ENCODE measurements at regions not wholly inside any gene's neighbourhood (a gene's known extent, or its start where the extent isn't known, plus 50 kb on each side); places are given as distances from the start of the nearest gene placed in this dataset.

- Histone ChIP-seq H3K4me3 (ENCODE audit: insufficient read depth, low read depth, low read length) (no peak overlapping the region), H3K36me3 (ENCODE audit: insufficient read depth, low read length) (no peaks in the 10 kb centered on the region), H2AFZ (ENCODE audit: low read depth, low read length) (no peak overlapping the region), H3K79me2 (ENCODE audit: insufficient read depth, low read length) (no peaks in the 10 kb centered on the region), H3K27me3 (ENCODE audit: insufficient read depth, low read length) (no peaks in the 10 kb centered on the region), H3K27ac (ENCODE audit: low read depth, low read length) (no peak overlapping the region), H3K4me1 (ENCODE audit: insufficient read depth, low read length) (no peaks in the 10 kb centered on the region), H3K9ac (ENCODE audit: low read length) (no peak overlapping the region), H3K9me3 (ENCODE audit: insufficient read depth, low read depth, low read length) (peaks cover 6% of the 10 kb centered on the region), H3K4me2 (ENCODE audit: low read length) (no peak overlapping the region), H4K20me1 (ENCODE audit: insufficient read depth, low read length) (no peaks in the 10 kb centered on the region)
- Mint-ChIP-seq H3K27ac (ENCODE audit: unreplicated experiment) (no peak overlapping the region), H3K36me3 (ENCODE audit: low read depth, unreplicated experiment) (no peaks in the 10 kb centered on the region), H3K9me3 (ENCODE audit: unreplicated experiment) (peaks cover 2% of the 10 kb centered on the region), H3K4me1 (ENCODE audit: low read depth, unreplicated experiment) (no peaks in the 10 kb centered on the region), H3K4me3 (ENCODE audit: unreplicated experiment) (no peak overlapping the region), H3K27me3 (ENCODE audit: low read depth, unreplicated experiment) (peaks cover 2% of the 10 kb centered on the region)
- DNase-seq (ENCODE audit: low read depth) (no peak), FAIRE-seq (no peak)
- TF ChIP-seq EZH2 (IDR thresholded peaks at IDR 0.05; ENCODE audit: insufficient read depth, low read length): no peak
- no peak for TF ChIP-seq CTCF (IDR thresholded peaks at IDR 0.05; ENCODE audit: insufficient read depth, low read depth, low read length)
Observed at GRCh38 chr13:22549126-22549525, 631.7 kb upstream of the SGCG start.

- no peak overlapping the region for H3K9ac ChIP-seq (ENCODE audit: low read length)
- no peak overlapping the region for H2AFZ ChIP-seq (ENCODE audit: low read depth, low read length)
- no peaks in the 10 kb centered on the region for H3K4me1 ChIP-seq (ENCODE audit: insufficient read depth, low read length)
- H3K27me3 ChIP-seq (ENCODE audit: insufficient read depth, low read length): no peaks in the 10 kb centered on the region
- Mint-ChIP-seq H3K36me3 (ENCODE audit: low read depth, unreplicated experiment) (no peaks in the 10 kb centered on the region), H3K9me3 (ENCODE audit: unreplicated experiment) (no peaks in the 10 kb centered on the region), H3K4me1 (ENCODE audit: low read depth, unreplicated experiment) (no peaks in the 10 kb centered on the region), H3K27me3 (ENCODE audit: low read depth, unreplicated experiment) (no peaks in the 10 kb centered on the region), H3K27ac (ENCODE audit: unreplicated experiment) (no peak overlapping the region), H3K4me3 (ENCODE audit: unreplicated experiment) (no peak overlapping the region)
- no peak overlapping the region for H3K4me2 ChIP-seq (ENCODE audit: low read length)
- no peaks in the 10 kb centered on the region for H3K79me2 ChIP-seq (ENCODE audit: insufficient read depth, low read length)
- TF ChIP-seq EZH2 (IDR thresholded peaks at IDR 0.05; ENCODE audit: insufficient read depth, low read length) (no peak), CTCF (IDR thresholded peaks at IDR 0.05; ENCODE audit: insufficient read depth, low read depth, low read length) (no peak)
- no peak overlapping the region for H3K4me3 ChIP-seq (ENCODE audit: insufficient read depth, low read depth, low read length)
- no peaks in the 10 kb centered on the region for H3K9me3 ChIP-seq (ENCODE audit: insufficient read depth, low read depth, low read length)
- H3K27ac ChIP-seq (ENCODE audit: low read depth, low read length): no peak overlapping the region
- FAIRE-seq (no peak), DNase-seq (ENCODE audit: low read depth) (no peak)
- no peaks in the 10 kb centered on the region for H3K36me3 ChIP-seq (ENCODE audit: insufficient read depth, low read length)
- no peaks in the 10 kb centered on the region for H4K20me1 ChIP-seq (ENCODE audit: insufficient read depth, low read length)
Observed at GRCh38 chr13:22561581-22561980, 619.2 kb upstream of the SGCG start.

DNA sequence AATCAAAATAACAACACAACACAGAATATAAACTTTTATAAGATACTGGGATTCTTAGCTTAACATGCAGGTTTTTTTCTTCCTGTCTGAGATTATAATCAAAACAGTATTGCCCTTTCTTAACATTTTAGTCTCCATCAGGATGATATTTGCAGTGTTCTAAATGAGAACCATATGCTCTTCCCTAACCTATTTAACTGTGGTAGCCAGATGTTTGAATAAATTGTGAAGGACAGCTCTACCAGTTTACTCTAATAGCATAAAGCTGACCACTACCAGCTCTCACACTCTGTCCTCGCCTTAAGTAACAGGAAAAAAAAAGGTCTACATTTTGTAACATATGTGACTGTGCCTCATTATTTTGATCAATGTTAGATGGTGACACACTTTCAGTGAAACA, 618.7 kb upstream of the SGCG start:
- Histone ChIP-seq H3K4me1 (ENCODE audit: insufficient read depth, low read length) (no peaks in the 10 kb centered on the region), H3K4me3 (ENCODE audit: insufficient read depth, low read depth, low read length) (no peak overlapping the region), H3K27me3 (ENCODE audit: insufficient read depth, low read length) (no peaks in the 10 kb centered on the region), H3K79me2 (ENCODE audit: insufficient read depth, low read length) (no peaks in the 10 kb centered on the region), H3K4me2 (ENCODE audit: low read length) (no peak overlapping the region), H4K20me1 (ENCODE audit: insufficient read depth, low read length) (no peaks in the 10 kb centered on the region), H2AFZ (ENCODE audit: low read depth, low read length) (no peak overlapping the region), H3K9ac (ENCODE audit: low read length) (no peak overlapping the region), H3K9me3 (ENCODE audit: insufficient read depth, low read depth, low read length) (no peaks in the 10 kb centered on the region), H3K27ac (ENCODE audit: low read depth, low read length) (no peak overlapping the region), H3K36me3 (ENCODE audit: insufficient read depth, low read length) (no peaks in the 10 kb centered on the region)
- Mint-ChIP-seq H3K36me3 (ENCODE audit: low read depth, unreplicated experiment) (no peaks in the 10 kb centered on the region), H3K9me3 (ENCODE audit: unreplicated experiment) (no peaks in the 10 kb centered on the region), H3K27ac (ENCODE audit: unreplicated experiment) (no peak overlapping the region), H3K27me3 (ENCODE audit: low read depth, unreplicated experiment) (no peaks in the 10 kb centered on the region), H3K4me1 (ENCODE audit: low read depth, unreplicated experiment) (no peaks in the 10 kb centered on the region), H3K4me3 (ENCODE audit: unreplicated experiment) (no peak overlapping the region)
- no peak for FAIRE-seq
- TF ChIP-seq EZH2 (IDR thresholded peaks at IDR 0.05; ENCODE audit: insufficient read depth, low read length) (no peak), CTCF (IDR thresholded peaks at IDR 0.05; ENCODE audit: insufficient read depth, low read depth, low read length) (no peak)
- no peak for DNase-seq (ENCODE audit: low read depth)
